ENCODE measurements at regions not wholly inside any gene's neighbourhood (a gene's known extent, or its start where the extent isn't known, plus 50 kb on each side); places are given as distances from the start of the nearest gene placed in this dataset.

DNA sequence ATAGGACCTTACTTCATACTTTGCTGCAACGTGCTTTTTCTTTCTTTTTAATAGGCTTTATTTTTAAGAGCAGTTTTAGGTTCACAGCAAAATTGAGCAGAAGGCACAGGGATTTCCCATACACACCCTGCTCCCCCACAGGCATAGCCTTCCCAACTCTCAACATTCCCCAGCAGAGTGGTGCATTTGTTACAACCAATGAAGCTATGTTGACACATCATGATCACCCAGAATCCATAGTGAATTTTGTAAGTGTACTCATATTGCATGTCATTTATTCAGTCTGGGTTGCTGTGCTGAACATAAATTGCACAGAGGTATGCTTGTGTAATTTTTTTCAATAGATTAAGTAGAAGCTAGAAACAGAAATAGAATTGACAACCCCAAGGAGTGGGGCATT, 327.3 kb downstream of the INHBA start:
- no peak for FAIRE-seq
- TF ChIP-seq, protein P1, sequence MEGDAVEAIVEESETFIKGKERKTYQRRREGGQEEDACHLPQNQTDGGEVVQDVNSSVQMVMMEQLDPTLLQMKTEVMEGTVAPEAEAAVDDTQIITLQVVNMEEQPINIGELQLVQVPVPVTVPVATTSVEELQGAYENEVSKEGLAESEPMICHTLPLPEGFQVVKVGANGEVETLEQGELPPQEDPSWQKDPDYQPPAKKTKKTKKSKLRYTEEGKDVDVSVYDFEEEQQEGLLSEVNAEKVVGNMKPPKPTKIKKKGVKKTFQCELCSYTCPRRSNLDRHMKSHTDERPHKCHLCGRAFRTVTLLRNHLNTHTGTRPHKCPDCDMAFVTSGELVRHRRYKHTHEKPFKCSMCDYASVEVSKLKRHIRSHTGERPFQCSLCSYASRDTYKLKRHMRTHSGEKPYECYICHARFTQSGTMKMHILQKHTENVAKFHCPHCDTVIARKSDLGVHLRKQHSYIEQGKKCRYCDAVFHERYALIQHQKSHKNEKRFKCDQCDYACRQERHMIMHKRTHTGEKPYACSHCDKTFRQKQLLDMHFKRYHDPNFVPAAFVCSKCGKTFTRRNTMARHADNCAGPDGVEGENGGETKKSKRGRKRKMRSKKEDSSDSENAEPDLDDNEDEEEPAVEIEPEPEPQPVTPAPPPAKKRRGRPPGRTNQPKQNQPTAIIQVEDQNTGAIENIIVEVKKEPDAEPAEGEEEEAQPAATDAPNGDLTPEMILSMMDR (IDR thresholded peaks at IDR 0.05; ENCODE audit: insufficient read depth, missing control alignments) = no peak
- DNase-seq (ENCODE audit: insufficient read length, low spot score) = no peak

DNA sequence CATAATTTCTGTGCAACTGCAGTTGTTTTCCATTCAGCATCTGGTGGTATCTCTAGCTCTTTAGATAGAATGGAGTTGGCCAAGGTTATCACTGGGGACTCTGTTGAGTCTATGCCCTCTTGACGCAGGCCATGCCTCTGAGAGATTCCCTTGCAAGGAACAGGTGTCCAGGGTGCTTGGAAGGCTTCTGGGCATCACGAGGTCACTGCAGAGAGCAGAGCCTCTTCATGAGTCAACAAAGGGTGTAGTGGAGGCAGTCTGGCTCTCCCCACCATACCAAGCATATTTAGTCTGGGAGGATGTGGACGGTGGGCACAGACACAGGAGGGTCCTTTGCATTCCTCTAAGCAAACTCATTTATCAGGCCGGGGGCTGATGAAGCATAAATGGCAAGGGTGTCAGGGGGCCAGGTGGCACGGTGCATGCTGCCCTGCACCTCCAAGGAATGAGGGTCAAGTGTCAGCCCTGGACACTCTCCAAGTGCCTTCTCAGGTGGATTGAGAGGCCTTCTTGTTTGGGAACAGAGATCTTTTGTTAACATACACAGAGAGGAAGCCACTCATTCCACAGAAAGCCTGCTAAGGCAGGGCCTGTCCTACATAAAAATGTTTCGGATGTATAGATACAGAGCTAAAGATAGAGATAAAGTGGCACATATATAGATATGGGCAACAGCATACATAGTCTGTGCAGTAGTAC, 328.6 kb downstream of the INHBA start:
- TF ChIP-seq, protein P1 (IDR thresholded peaks at IDR 0.05; ENCODE audit: insufficient read depth, missing control alignments) = no peak
- no peak for DNase-seq (ENCODE audit: insufficient read length, low spot score)
- FAIRE-seq = no peak

GRCh38 chr7:41367967-41368882, 334.7 kb downstream of the INHBA start:
- no peak for FAIRE-seq
- TF ChIP-seq, protein P1 (IDR thresholded peaks at IDR 0.05; ENCODE audit: insufficient read depth, missing control alignments) = no peak
- DNase-seq (ENCODE audit: insufficient read length, low spot score) = no peak

- FAIRE-seq = no peak
- no peak for DNase-seq (ENCODE audit: insufficient read length, low spot score)
Measured at GRCh38 chr7:41351091-41351490, 351.8 kb downstream of the INHBA start.

GRCh38 chr7:41346878-41347277, 356.0 kb downstream of the INHBA start:
- TF ChIP-seq, protein P1 (IDR thresholded peaks at IDR 0.05; ENCODE audit: insufficient read depth, missing control alignments) = no peak
- no peak for FAIRE-seq
- no peak for DNase-seq (ENCODE audit: insufficient read length, low spot score)

More at GRCh38 chr7:41351091-41351490, 351.8 kb downstream of the INHBA start:
- TF ChIP-seq, protein P1 (IDR thresholded peaks at IDR 0.05; ENCODE audit: insufficient read depth, missing control alignments) = no peak

- TF ChIP-seq, protein P1 (IDR thresholded peaks at IDR 0.05; ENCODE audit: insufficient read depth, missing control alignments) = no peak
- no peak for FAIRE-seq
Measured at GRCh38 chr7:41339913-41340676, 362.8 kb downstream of the INHBA start.

More at GRCh38 chr7:41339913-41340676, 362.8 kb downstream of the INHBA start:
- DNase-seq (ENCODE audit: insufficient read length, low spot score) = no peak

All from D721Med (cell line).